ENCODE measurements at regions not wholly inside any gene's neighbourhood (a gene's known extent, or its start where the extent isn't known, plus 50 kb on each side); places are given as distances from the start of the nearest gene placed in this dataset.
"Not testable (repeated sequence)": the region's sequence is repeated elsewhere in the genome, so short reads cannot be mapped to it uniquely, and the experiment has no call there.

DNA sequence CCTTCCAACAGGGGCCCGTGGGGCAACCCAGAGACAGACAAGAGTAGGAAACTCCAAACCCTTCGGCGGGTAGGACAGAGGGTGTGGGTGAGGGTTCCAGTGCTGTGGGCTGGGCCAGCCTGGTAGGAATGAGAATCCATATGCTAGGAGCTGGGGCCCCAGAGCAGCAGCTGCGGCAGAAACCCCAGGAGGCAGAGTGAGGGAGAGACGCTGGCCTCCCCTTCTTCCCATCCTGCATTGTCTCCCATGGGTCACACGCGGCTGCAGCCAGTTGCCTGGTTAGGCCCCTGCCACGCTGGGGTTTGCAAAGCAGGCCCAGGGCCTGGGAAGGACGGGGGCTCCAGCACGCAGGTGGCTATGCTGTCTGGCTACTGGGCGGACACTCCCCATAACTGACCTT, 113.1 kb upstream of the CCZ1B start:
- DNase-seq, result not testable (repeated sequence)

DNA sequence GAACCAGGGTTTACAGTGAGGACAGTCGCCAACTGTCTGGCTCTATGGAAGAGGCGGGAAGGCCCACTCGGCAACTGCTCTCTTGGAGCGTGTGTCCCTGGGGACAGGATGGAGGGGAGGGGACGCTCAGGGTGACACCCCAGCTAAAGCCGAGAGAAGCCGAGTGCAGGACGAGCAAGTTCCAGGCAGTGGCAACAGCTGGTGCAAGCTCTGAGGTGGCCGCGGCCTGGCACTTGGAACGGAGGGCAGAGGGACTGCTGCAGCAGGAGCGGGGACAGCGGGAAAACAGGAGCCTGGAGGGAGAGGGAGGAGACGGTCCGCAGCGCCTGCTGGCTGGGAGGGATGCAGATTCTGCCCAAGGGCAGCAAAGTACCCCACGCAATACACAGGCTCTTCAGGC, 113.8 kb upstream of the CCZ1B start:
- not testable (repeated sequence) for DNase-seq

DNA sequence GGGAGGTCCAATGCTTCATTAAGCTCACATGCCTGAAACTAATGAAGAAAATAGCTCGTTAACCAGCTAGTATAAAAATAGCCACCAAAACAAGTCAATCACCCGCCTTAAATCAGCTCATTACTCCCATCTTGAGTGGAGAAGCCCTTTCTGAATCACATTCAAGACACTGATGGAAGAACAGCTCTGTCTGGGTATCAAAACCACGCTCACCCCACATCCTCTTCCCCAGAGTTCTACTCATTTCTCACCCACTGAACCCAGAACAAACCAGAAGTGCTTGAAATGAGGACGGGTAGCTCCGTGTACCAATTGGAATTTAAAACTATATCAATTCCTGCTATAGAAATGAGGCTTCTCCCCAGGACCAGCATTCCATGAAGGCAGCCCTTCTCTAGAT, 120.8 kb upstream of the CCZ1B start:
- not testable (repeated sequence) for DNase-seq

DNA sequence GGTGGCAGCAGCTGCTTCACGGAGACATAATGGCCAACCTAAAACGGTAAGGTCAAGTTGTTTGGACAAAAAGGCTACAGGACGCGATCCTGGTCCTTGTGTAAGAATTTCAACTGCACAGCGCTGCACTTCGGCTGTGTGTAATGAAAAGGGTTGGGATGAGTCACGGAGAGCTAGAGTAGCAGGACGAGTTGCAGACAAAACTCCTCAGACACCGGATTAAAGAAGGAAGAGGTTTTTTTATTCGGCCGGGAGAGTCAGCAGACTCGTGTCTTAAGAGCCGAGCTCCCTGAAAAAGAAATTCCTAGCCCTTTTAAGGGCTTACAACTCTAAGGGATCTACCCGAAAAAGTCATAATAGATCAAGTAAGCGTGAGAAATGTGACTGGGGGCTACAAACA, 124.2 kb upstream of the CCZ1B start:
- DNase-seq, result not testable (repeated sequence)

DNA sequence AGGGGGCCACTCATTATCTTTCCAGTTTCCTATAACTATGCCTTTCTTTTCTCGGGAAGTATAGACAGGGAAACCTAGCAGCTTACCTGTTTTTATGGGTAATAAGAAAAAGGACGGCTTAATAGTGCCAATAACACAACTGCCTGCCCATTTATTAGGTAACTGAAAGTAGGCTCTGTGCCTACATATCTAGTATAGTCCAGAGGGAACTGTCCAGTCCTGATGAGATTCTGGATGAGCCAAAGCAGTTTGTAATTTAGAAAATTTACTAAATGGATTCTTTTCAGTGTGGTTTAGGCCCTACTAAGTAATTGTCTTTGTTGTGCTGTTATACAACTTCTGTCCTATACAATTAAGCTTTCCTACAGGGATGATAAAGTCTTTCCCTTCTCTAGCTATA, 125.5 kb upstream of the CCZ1B start:
- DNase-seq, result not testable (repeated sequence)

DNA sequence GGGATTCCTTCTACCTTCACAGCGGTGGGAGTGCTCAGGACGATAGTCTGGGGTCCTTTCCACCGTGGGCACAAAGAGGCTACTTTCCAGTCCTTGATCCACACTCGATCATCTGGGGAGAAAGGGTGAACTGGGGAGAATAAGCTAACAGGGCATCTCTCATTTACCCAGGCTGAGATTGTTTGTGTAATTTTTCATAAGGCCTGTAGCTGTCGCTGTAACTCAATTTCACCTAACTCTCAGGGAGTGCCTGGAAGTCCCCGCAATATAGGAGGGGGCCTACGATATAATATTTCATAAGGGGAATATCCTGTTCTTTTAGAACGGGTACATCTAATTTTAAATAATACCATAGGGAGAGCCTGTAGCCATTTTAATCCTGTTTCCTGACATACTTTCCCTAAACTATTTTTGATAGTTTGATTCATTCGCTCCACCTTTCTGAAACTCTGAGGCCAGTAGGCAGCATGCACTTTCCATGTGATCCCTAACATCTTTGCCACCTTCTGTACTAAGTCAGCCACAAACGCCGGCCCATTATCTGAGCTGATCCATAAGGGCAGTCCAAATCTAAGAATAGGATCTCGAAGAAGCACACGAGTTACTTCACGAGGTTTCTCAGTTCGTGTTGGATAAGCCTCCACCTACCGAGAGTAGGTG, 127.2 kb upstream of the CCZ1B start:
- not testable (repeated sequence) for DNase-seq

DNA sequence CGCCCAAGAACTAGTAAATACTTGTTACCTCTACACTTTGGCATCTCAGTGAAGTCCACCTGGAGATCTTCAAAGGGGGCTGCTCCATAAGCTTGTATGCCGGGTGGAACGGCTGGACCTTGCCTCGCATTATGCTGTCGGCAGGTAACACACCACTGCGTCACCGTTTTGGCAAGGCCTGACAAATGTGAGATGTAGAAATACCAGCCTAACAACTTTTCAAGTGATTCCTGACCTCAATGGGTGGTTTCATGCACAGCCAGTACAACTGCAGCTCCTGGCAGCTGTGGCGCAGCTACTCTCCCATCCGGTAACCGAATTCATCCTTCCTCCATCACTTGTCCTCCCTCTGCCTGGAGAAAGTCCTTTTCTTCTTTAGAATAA, 127.7 kb upstream of the CCZ1B start:
- peak; percentile 8 for DNase-seq

DNA sequence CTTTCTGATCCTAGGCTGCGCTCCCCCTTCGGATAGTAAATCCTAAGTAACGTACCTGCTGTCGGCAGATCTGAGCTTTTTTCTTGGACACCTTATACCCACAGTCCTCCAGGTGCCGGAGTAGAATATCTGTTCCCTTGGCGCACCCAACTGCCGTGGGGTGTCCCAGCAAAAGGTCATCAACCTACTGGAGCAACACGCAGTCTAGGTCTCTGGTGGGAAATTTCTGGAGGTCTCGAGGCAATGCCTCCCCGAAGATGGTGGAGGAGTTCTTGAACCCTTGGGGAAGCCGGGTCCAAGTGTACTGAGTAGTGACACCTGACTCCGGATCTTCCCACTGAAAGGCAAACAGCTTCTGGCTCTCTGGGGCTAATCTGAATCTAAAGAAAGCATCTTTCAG, 129.3 kb upstream of the CCZ1B start:
- DNase-seq, result not testable (repeated sequence)

DNA sequence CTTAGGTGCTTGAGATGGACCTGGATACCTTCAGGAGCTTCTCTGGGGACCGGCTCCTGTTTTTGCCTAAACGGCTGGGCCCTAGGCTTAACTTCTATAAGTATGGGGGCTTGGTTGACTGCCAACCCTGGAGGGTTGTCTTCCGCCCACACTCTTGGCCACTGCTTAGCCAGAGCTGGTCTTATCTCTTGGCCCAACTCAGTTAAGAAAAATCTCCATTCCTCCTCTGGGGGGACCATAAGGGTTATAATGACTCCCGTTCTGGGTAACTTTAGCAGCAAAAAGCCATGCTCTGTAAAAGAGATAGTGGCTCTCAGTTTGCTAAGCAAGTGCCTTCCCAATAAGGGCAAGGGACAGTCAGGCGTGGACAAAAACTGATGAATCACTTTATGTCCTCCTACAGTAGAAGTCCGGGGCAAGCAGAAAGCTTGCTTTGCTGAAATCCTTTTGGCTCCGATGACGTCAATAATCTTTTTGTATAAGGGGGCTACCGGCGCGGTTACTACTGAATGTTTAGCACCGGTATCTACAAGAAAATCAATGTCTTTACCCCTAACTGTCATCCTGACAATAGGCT, 130.0 kb upstream of the CCZ1B start:
- not testable (repeated sequence) for DNase-seq

DNA sequence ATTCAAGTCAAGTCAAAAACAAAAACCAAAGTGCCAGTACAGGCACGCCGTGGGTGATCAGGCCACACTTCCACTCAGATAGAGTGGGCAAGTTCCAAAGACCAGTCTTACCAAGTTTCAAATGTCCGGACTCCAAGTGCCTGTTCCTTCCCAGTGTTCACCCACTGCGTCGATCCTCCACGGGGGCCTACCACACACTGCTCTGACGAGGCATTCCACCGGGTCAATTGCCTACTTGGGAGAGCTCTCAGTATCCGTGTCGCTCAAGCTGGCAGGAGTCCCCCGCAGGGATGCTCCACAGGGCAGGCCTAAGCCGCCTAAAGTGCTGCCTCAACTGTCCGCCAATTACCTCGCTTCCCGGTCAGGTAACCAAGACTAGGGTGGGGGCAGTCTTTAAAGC, 132.3 kb upstream of the CCZ1B start:
- DNase-seq, result not testable (repeated sequence)

DNA sequence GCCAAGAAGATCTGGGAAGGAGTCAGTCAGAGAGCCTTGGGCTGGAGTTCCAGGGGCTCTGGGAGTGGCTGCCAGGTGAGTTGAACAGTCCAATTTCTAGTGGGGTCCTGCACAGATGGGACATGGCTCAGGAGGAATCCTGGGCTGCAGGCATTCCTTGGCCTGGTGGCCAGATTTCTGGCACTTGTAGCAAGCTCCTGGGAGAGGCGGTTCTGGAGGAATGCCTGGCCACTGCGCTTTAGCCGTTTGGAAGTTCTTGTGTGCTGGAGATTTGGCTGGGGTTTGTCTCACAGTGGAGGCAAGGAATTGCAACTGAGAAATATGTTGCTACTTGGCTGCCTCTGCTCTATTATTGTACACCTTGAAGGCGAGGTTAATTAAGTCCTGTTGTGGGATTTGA, 133.9 kb upstream of the CCZ1B start:
- DNase-seq, result not testable (repeated sequence)

DNA sequence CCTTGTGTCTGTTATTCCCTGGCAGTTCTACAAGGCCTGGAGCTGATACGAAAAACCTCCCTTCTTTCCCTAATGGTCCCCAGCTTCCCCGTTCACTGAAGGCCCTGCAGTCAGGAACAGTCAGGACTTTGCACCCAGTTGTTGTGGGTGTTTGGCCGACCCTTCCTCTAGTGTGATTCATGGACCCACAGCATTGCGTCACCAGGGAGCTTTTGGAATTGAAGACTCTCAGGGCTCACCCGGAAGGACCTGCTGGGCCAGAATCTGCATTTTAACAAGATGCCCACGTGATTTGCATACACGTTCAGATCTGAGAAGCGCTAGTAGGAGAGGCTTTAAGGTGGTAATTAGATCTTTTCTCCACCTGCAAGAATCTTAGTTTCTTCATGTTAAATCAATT, 136.8 kb upstream of the CCZ1B start:
- not testable (repeated sequence) for DNase-seq

DNA sequence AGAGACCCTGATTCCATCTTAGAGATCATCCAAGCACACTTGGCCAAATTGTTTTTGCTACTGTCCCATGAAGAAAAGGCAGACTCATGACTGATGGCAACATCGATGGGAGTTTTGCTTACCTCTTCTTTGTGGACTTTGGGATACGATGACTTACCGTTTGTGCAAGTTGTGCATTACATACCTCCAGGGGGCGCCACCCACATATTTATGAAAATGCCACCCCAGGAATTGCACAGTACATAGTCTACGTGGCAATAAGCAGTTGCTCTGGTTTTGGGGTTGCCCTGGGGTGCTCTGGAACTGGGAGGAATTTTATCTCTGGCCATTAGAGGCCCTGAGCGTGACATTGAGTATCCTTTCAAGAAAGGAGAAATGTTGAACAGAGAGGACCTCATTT, 139.0 kb upstream of the CCZ1B start:
- DNase-seq, result peak; percentile 12

DNA sequence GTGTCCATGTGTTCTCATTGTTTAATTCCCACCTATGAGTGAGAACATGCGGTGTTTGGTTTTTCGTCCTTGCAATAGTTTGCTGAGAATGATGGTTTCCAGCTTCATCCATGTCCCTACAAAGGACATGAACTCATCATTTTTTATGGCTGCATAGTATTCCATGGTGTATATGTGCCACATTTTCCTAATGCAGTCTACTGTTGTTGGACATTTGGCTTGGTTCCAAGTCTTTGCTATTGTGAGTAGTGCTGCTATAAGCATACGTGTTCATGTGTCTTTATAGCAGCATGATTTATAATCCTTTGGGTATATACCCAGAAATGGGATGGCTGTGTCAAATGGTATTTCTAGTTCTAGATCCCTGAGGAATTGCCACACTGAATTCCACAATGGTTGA, 144.1 kb upstream of the CCZ1B start:
- not testable (repeated sequence) for DNase-seq

DNA sequence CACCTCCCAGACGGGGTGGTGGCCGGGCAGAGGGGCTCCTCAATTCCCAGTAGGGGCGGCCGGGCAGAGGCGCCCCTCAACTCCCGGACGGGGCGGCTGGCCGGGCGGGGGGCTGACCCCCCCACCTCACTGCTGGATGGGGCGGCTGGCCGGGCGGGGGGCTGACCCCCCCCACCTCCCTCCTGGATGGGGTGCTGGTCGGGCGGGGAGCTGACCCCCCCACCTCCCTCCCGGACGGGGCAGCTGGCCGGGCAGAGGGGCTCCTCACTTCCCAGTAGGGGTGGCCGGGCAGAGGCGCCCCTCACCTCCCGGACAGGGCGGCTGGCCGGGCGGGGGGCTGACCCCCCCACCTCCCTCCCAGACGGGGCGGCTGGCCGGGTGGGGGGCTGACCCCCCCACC, 148.8 kb upstream of the CCZ1B start:
- DNase-seq, result not testable (repeated sequence)

DNA sequence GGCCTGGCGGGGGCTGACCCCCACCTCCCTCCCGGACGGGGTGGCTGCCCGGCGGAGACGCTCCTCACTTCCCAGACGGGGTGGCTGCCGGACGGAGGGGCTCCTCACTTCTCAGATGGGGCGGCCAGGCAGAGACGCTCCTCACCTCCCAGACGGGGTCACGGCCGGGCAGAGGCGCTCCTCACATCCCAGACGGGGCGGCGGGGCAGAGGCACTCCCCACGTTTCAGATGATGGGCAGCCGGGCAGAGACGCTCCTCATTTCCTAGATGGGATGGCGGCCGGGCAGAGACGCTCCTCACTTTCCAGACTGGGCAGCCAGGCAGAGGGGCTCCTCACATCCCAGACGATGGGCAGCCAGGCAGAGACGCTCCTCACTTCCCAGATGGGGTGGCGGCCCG, 149.3 kb upstream of the CCZ1B start:
- DNase-seq, result not testable (repeated sequence)

DNA sequence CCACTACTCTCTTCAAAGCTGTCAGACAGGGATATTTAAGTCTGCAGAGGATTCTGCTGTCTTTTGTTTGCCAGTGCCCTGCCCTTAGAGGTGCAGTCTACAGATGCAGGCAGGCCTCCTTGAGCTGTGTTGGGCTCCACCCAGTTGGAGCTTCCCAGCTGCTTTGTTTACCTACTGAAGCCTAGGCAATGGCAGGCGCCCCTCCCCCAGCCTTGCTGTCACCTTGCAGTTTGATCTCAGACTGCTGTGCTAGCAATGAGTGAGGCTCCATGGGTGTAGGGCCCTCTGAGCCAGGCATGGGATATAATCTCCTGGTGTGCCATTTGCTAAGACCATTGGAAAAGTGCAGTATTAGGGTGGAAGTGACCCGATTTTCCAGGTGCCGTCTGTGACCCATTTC, 151.3 kb upstream of the CCZ1B start:
- DNase-seq, result not testable (repeated sequence)

DNA sequence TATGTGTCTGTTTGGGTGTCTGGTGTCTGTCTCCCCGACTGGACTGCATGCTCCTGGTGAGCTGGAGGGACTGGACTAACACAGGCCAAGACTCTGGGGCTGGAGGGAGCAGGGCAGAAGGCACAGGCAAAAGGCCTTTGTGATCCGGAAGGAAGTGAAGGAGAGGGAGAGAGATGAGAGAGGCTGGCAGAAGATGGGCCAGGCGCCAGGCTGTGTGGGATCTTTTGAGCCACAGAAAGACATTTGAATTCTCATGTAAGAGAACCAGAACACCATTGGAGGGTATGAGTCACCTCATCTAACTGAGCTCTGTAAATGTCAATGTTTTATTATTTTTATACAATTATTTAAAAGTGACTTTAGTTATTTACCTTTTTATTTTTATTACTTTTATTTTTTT, 152.3 kb upstream of the CCZ1B start:
- DNase-seq, result not testable (repeated sequence)

DNA sequence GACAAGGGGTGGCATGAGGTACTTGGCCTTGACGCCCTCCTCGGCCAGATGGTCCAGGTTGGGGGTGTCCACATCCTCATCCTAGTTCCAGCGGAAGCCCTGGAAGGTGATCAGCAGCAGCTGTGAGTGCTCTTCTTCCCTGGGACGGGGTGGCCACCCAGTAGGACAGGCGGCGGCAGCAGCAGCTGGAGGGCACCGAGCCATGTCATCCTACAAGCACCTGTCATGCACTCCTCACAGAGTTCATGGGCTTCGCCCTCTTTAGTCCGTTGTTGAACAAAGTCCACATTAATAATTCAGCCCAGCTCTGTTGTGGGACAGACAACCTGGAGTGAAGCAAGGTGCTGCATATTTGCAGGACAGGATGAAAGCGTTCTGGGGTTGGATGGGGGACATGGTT, 153.4 kb upstream of the CCZ1B start:
- not testable (repeated sequence) for DNase-seq

DNA sequence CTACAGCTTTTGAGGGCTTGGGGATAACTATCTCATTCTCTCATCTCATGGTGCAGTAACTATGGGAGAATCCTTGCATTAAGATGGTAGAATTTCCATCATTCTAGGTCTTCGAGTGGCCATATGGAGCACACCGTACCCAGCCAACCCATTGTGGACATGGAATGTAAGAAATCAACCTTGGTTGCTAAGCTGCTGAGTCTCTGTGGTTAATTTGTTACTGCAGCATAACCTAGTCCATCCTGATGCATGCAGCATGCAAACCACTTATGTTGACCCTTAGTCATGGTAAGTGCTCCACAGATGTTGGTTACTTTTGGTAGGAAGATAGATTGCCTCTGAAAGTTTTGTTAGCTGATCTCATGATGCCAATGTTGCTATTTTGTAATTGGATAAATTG, 156.3 kb upstream of the CCZ1B start:
- not testable (repeated sequence) for DNase-seq

DNA sequence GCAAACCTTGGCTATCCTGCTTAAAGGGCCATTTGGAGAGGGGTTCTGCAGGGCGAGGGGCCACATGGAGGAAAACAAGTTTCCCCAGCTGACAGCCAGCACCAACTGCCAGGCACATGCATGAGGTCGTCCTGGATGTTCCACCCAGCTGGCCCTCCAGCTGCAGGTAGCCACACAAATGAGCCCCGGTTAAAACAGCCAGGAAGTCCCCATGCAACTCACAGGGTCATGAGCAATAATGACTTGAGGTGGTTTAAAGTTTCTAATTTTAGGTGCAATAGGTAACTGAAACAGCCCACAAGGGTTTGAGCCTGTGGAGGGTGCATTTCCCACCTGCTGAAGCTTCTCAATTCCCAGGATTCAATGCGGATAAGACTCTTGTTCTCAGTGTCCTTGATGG, 160.8 kb upstream of the CCZ1B start:
- DNase-seq, result not testable (repeated sequence)

DNA sequence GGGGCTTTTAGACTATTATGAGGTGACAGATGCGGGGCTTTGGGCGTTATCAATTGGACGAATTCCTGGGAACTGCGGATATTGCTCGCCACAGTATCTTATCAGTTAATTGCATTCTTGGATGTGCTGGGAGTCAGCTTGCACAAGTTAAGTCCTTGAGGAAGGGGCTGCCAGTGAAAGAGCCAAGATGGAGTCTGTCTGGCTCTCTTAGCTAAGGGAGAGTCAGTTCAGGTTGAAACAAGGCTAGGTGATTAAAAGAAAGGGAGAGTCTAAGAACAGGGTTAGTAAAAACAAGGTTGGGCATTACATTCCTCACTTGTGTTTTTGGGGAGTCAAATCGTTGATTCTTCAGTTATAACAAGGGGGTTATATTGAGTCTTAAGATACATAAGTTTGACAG, 162.5 kb upstream of the CCZ1B start:
- DNase-seq, result not testable (repeated sequence)

DNA sequence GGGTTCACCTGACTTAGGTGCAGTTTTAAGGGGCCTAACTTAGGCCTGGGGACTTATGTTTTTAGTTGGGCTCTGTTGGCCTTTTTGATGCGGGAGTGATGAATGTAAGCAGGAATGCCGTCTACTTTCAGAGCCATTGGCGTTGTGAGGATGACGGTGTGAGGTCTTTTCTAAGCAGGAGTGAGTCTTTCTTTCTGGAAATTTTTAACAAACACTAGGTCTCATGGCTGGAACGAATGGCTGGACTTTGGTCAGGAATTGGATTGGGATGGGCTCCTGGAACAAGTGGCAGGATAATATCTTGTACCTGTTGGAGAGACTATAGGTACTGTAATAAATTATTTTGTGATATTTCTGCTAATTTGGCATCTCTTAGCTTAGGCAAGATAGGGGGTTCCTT, 163.9 kb upstream of the CCZ1B start:
- not testable (repeated sequence) for DNase-seq

DNA sequence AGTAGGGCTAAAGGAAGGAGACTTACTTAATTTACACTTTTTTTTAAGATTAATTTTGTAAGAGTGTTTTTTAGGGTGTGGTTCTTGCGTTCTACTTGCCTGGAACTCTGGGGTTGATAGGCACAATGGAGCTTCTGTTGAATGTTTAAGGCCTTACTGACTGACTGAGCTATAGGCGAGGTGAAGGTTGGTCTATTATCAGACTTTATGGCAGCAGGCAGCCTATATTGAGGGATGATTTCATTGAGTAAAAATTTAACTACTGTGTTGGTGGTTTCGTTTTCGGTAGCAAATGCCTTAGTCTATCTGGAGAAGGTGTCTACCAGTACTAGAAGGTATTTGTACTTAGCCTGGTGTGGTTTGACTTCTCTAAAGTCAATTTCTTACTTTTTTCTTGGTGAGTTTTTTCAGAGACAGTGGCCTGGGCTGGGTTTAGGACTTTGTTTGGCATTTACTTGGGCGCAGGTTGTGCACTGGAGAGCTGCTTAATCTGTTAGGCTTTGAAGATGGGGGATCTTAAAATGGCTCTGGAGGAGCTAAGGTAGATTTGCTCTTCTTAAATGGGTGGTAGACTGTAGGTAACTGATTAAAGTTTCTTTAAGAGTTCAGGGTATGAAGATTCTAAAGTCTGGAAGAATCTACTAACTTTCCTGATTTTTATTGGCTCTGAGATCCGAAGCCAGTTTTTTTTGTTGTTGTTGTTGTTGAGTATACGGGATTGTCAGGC, 164.5 kb upstream of the CCZ1B start:
- not testable (repeated sequence) for DNase-seq

Data from DMS153 (cell line).